ENCODE measurements at regions not wholly inside any gene's neighbourhood (a gene's known extent, or its start where the extent isn't known, plus 50 kb on each side); places are given as distances from the start of the nearest gene placed in this dataset.

- in situ Hi-C loops (cut with HindIII; ENCODE audit: low pct_unique_long_range_greater_than_20kb, low sequenced_read_pairs) = no loop called here
- no peak for DNase-seq (ENCODE audit: low read depth)
Measured at GRCh38 chr18:32549248-32550110, 78.8 kb upstream of the GAREM1 start.

GRCh38 chr18:32548688-32549087, 78.0 kb upstream of the GAREM1 start:
- no peak for DNase-seq (ENCODE audit: low read depth)
- in situ Hi-C loops (cut with HindIII; ENCODE audit: low pct_unique_long_range_greater_than_20kb, low sequenced_read_pairs) = no loop called here

DNA sequence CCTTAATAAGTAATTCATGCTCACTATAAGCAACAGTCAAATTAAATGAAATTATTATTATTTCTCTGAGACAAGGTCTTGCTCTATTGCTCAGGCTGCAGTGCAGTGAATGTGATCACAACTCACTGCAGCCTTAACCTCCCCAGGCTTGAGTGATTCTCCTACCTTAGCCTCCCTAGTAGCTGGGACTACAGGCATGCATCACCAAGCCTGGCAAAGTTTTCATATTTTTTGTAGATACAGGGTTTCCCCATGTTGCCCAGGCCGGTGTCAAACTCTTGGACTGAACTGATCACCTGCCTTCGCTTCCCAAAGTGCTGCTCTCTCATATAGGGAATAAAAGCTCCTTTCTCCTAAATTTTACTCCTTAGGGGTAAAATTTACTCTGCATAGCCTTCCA, 74.9 kb upstream of the GAREM1 start:
- no peak for DNase-seq (ENCODE audit: low read depth)

DNA sequence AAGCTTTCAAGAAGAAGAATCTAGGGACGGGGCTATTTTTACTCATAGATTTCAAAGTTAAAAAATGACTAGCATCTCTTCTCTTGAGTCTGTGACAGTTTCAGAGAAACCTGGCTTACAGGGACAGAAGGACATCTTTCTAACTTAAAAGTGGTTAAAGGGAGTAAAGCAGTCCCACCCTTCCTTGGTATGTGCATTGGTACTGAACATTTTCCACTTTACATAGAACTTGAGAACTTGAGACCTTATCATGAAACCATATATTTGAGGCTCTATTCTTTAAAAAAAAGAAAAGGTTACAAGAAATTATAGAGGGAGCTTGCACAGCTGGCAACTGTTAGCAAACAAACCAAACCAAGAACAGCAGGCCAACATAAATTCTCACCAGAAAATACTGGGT, 73.4 kb upstream of the GAREM1 start:
- in situ Hi-C loops (cut with HindIII; ENCODE audit: low pct_unique_long_range_greater_than_20kb, low sequenced_read_pairs) = no loop called here
- DNase-seq (ENCODE audit: low read depth) = no peak

More for the DNA sequence above, 74.9 kb upstream of the GAREM1 start:
- in situ Hi-C loops (cut with HindIII; ENCODE audit: low pct_unique_long_range_greater_than_20kb, low sequenced_read_pairs) = no loop called here

GRCh38 chr18:32542221-32542798, 71.6 kb upstream of the GAREM1 start:
- peak; percentile 84 for DNase-seq (ENCODE audit: low read depth)
- in situ Hi-C loops (cut with HindIII; ENCODE audit: low pct_unique_long_range_greater_than_20kb, low sequenced_read_pairs) = no loop called here

DNA sequence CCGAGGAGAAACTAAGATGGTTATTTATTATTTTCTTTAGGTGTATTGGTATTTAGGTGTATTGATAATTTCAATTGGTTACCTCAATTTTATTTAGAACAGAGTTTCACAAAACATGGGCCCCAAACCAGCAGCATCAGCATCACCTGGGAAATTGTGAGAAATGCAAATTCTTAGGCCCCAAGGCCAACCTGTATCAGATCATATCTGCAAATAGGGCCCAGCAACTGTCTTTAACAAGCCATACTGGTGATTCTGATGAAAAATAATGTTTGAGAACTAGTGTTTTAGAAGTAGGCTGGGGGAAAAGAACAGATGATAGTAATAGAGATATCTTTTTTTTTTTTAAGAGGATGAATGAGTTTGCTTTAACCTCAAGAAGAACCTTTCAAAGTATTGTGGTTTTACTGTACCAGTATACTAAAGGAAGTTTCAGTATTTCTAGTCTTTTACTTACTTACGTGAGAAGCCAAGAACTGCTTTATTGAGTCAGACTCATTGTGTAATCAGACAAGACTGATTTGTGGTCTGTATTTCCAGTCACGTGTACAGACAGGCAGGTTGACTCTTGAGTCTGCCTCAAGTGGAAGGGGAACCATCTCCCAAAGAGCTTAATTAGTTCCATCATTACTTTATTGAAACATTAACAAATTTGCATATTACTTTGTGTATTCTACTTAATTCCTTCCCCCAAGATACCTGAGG, 60.4 kb upstream of the GAREM1 start:
- in situ Hi-C loops (cut with HindIII; ENCODE audit: low pct_unique_long_range_greater_than_20kb, low sequenced_read_pairs) = no loop called here
- no peak for DNase-seq (ENCODE audit: low read depth)

DNA sequence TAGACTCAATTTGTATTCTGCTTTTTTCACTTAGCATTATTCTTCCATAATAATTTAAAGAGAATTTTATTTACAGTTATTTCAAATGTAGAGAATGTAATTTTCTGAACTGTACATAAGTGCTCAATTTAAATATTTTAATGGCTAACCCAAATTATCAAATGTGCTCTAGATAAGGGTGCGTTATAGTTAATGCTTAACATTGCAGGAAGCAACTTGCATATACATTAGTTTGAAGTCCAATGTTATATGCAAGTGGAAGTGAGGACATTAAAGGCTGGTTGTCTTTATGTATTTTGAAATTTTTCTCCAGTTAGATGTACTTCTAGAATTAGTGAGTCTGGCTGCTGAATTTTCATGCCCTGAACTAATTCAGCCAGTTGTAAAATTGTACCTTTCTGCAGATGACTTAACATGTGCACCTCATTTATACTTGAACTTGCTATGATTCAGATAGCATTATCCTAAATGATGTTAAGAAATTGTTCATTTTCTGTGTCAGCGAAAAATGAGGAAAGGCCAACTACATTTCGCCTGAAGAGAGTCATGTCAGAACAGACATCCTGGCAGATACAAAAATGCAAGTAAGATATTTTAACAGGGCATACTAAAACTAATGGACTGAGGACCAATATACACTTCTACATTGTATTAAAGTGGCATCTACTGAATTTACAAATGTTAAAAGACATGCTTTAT, 59.2 kb upstream of the GAREM1 start:
- DNase-seq (ENCODE audit: low read depth) = no peak
- in situ Hi-C loops (cut with HindIII; ENCODE audit: low pct_unique_long_range_greater_than_20kb, low sequenced_read_pairs) = no loop called here

GRCh38 chr18:32520771-32521170, 50.1 kb upstream of the GAREM1 start:
- no peak for DNase-seq (ENCODE audit: low read depth)
- in situ Hi-C loops (cut with HindIII; ENCODE audit: low pct_unique_long_range_greater_than_20kb, low sequenced_read_pairs) = no loop called here

All from Caki2 (cell line).